HepG2 (cell line): ENCODE measurements at regions not wholly inside any gene's neighbourhood (a gene's known extent, or its start where the extent isn't known, plus 50 kb on each side); places are given as distances from the start of the nearest gene placed in this dataset.

Experiments used
- CC2D1A ChIP-seq: sonication (generic); formaldehyde crosslinking; IDR thresholded peaks from 2 replicates; pipeline ENCODE4 v1.8.1; 2023; ENCODE audit warnings: mild to moderate bottlenecking, missing genetic modification reagents
- FOSL1 ChIP-seq: sonication (generic); formaldehyde crosslinking; IDR thresholded peaks from 2 replicates; pipeline ENCODE4 v1.9.0; 2021; ENCODE audit warnings: missing genetic modification reagents, borderline replicate concordance
- KAT8 ChIP-seq: IDR thresholded peaks from 2 replicates; pipeline ENCODE4 v1.6.1; 2016; ENCODE audit warnings: missing genetic modification reagents, missing compliant biosample characterization
- NR3C1 ChIP-seq: sonication (generic); formaldehyde crosslinking; IDR thresholded peaks from 2 replicates; pipeline ENCODE4 v1.4.0; 2020; ENCODE audit warnings: missing genetic modification reagents
- XBP1 ChIP-seq: sonication (generic); formaldehyde crosslinking; IDR thresholded peaks from 2 replicates; pipeline ENCODE4 v1.5.0; 2020; ENCODE audit warnings: missing genetic modification reagents
- ZNF20 ChIP-seq: sonication (generic); formaldehyde crosslinking; IDR thresholded peaks from 2 replicates; pipeline ENCODE4 v1.4.0; 2020; ENCODE audit warnings: mild to moderate bottlenecking, moderate library complexity, missing genetic modification reagents
- ZNF496 ChIP-seq: sonication (generic); formaldehyde crosslinking; IDR thresholded peaks from 2 replicates; pipeline ENCODE4 v1.8.1; 2023; ENCODE audit warnings: mild to moderate bottlenecking, moderate library complexity, missing genetic modification reagents; ENCODE audit not compliant: insufficient replicate concordance
- ZNF792 ChIP-seq: IDR thresholded peaks from 2 replicates; pipeline ENCODE4 v1.6.1; 2016
- TF ChIP-seq, protein P1 (sequence below): sonication (generic); formaldehyde crosslinking; IDR thresholded peaks from 2 replicates; pipeline ENCODE4 v1.5.0; 2020; ENCODE audit warnings: mild to moderate bottlenecking, missing genetic modification reagents, moderate library complexity
- TF ChIP-seq, protein P2 (sequence below): IDR thresholded peaks from 2 replicates; pipeline ENCODE4 v1.6.1; 2016; ENCODE audit warnings: low read depth, missing genetic modification reagents, missing compliant biosample characterization

DNA sequence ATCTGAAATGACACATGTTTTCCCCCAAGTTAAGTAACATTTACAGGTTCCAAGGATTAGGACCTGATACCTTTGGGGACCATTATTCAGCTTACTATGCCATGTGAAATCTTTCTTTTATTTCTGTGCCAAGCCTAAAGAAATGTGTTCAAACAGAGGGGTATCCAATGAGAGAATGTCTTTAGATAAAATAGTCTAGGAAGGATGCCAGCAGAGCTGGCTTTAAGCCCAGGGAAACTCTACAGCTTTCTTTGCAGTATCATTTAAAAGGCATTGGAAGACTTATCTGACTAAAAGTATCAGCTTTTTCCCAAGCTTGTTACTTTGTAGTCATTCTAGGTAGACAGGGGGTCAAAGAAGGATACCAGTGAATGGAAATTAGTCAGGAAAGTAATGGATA lies 860.4 kb downstream of the PLA2G4A start:
- TF ChIP-seq, protein P1, sequence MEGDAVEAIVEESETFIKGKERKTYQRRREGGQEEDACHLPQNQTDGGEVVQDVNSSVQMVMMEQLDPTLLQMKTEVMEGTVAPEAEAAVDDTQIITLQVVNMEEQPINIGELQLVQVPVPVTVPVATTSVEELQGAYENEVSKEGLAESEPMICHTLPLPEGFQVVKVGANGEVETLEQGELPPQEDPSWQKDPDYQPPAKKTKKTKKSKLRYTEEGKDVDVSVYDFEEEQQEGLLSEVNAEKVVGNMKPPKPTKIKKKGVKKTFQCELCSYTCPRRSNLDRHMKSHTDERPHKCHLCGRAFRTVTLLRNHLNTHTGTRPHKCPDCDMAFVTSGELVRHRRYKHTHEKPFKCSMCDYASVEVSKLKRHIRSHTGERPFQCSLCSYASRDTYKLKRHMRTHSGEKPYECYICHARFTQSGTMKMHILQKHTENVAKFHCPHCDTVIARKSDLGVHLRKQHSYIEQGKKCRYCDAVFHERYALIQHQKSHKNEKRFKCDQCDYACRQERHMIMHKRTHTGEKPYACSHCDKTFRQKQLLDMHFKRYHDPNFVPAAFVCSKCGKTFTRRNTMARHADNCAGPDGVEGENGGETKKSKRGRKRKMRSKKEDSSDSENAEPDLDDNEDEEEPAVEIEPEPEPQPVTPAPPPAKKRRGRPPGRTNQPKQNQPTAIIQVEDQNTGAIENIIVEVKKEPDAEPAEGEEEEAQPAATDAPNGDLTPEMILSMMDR (CRISPR knock-in tag) = no peak
- TF ChIP-seq CC2D1A (CRISPR knock-in tag) = no peak
- TF ChIP-seq, protein P2, sequence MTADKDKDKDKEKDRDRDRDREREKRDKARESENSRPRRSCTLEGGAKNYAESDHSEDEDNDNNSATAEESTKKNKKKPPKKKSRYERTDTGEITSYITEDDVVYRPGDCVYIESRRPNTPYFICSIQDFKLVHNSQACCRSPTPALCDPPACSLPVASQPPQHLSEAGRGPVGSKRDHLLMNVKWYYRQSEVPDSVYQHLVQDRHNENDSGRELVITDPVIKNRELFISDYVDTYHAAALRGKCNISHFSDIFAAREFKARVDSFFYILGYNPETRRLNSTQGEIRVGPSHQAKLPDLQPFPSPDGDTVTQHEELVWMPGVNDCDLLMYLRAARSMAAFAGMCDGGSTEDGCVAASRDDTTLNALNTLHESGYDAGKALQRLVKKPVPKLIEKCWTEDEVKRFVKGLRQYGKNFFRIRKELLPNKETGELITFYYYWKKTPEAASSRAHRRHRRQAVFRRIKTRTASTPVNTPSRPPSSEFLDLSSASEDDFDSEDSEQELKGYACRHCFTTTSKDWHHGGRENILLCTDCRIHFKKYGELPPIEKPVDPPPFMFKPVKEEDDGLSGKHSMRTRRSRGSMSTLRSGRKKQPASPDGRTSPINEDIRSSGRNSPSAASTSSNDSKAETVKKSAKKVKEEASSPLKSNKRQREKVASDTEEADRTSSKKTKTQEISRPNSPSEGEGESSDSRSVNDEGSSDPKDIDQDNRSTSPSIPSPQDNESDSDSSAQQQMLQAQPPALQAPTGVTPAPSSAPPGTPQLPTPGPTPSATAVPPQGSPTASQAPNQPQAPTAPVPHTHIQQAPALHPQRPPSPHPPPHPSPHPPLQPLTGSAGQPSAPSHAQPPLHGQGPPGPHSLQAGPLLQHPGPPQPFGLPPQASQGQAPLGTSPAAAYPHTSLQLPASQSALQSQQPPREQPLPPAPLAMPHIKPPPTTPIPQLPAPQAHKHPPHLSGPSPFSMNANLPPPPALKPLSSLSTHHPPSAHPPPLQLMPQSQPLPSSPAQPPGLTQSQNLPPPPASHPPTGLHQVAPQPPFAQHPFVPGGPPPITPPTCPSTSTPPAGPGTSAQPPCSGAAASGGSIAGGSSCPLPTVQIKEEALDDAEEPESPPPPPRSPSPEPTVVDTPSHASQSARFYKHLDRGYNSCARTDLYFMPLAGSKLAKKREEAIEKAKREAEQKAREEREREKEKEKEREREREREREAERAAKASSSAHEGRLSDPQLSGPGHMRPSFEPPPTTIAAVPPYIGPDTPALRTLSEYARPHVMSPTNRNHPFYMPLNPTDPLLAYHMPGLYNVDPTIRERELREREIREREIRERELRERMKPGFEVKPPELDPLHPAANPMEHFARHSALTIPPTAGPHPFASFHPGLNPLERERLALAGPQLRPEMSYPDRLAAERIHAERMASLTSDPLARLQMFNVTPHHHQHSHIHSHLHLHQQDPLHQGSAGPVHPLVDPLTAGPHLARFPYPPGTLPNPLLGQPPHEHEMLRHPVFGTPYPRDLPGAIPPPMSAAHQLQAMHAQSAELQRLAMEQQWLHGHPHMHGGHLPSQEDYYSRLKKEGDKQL = no peak
- no peak for TF ChIP-seq KAT8 (CRISPR knock-in tag)
- no peak for TF ChIP-seq ZNF20 (CRISPR knock-in tag)
- no peak for TF ChIP-seq ZNF792 (CRISPR knock-in tag)
- no peak for TF ChIP-seq NR3C1 (CRISPR knock-in tag)
- TF ChIP-seq ZNF496 (CRISPR knock-in tag) = no peak
- no peak for TF ChIP-seq FOSL1 (CRISPR knock-in tag)
- TF ChIP-seq XBP1 = no peak
